GM13977 (cell line): ENCODE measurements at regions not wholly inside any gene's neighbourhood (a gene's known extent, or its start where the extent isn't known, plus 50 kb on each side); places are given as distances from the start of the nearest gene placed in this dataset.

Source experiments
- DNase-seq: peaks from one replicate; pipeline ENCODE4 v3.0.0; 2012; ENCODE audit warnings: low spot score
- CTCF ChIP-seq: IDR thresholded peaks from 2 replicates; pipeline ENCODE4 v1.5.1; 2012; ENCODE audit warnings: mild to moderate bottlenecking, control low read depth; ENCODE audit not compliant: insufficient read depth; ENCODE audit errors: extremely low read depth, missing control alignments
- in situ Hi-C: fragments of 300-500 bp; cut with MboI; formaldehyde crosslinking; loops from one replicate; pipeline ENCODE4 v1.12.0; 2022; ENCODE audit warnings: low sequenced_read_pairs, low pct_unique_long_range_greater_than_20kb, mixed read lengths, inconsistent platforms; ENCODE audit not compliant: unreplicated experiment

DNA sequence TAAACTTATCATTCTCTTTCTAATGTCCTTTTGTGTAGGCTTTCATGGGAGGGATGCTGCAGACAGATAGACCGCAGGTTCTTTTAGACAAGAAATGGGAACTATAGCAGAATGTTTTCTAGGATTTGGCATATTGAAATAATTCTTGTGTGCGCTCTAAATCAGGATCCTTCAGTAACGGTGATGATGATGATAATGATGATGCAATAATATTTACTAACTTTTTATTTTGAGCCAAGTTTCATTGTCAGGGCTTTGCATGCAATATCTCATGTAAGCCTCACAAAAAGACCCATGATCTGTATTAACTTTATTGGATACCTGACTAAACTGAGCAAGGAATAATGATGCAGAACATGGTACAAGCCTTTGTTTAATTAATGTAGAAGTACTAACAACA lies 280.1 kb downstream of the HAO1 start:
- in situ Hi-C loops, result no loop called here
- DNase-seq, result no peak
- TF ChIP-seq CTCF, result no peak

DNA sequence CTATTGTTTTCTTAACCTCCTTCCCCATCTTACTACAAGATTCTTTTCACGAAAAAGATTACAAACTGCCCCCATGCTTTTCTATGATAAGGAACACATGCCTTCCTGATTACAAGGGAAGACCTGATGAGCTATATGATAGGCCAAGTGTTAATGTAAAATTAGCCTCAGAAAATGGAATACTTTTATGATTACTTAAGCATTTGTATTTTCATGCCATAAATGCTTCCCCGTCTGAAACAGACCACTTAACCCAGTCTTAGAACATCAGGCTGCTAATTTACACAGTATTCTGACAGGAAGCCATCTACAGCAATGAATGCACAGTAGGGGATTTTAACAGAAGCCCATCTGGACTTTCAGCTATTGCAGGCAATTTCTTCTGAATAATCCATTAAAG lies 274.9 kb downstream of the HAO1 start:
- in situ Hi-C loops, result no loop called here
- no peak for DNase-seq
- TF ChIP-seq CTCF, result no peak

- TF ChIP-seq CTCF, result no peak
- in situ Hi-C loops, result no loop called here
Measured at GRCh38 chr20:7667194-7667593, 273.1 kb downstream of the HAO1 start.

DNA sequence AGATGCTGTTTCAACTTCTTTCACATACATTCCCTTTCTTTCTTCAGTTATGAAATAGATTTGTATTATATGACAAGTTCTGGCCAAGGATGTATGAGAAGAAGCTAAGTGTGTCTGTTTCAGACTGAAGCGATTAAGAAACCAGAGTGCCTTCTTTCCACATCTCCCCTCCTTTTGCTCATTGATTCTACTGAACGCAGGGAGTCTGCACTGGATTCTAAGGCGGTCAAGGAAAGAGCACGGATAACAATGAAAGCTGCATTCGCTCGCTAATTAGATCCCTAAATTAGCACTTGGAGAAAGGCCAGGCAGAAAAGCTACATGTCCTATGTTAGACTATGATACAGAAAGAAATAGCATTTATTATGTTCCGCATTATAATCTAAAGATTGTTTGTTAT lies 267.7 kb downstream of the HAO1 start:
- in situ Hi-C loops, result no loop called here
- DNase-seq, result no peak
- TF ChIP-seq CTCF, result no peak

More at GRCh38 chr20:7667194-7667593, 273.1 kb downstream of the HAO1 start:
- no peak for DNase-seq

- in situ Hi-C loops, result no loop called here
- TF ChIP-seq CTCF, result no peak
- no peak for DNase-seq
Measured at GRCh38 chr20:7673841-7674240, 266.4 kb downstream of the HAO1 start.

DNA sequence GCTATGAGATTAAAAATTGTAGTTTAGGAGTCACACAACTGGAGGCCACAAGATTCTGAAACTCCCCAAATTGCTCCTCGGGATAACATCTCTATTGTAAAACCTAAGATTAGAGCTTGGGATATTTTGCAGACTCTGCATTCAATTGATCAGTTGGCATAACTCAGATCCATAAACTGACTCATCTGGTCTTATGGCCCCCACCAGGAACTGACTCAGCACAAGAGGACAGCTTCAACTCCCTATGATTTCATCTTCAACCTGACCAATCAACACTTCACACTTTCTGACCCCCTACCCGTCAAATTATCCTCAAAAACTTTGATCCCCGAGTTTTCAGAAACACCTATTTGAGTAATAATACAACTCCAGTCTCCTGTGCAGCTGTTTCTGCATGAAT lies 257.3 kb downstream of the HAO1 start:
- DNase-seq, result no peak
- TF ChIP-seq CTCF, result no peak
- in situ Hi-C loops, result no loop called here

DNA sequence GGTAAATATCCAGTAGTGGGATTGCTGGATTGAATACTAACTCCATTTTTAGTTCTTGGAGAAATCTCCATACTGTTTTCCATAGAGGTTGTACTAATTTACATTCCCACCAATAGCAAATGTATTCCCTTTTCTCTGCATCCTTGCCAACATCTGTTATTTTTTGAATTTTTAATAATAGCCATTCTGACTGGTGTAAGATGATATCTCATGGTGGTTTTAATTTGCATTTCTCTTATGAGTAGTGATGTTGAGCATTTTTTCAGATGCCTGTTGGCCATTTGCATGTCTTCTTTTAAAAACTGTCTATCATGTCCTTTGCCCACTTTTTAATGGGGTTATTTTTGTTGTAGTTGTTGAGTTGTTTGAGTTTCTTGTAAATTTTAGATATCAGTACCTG lies 253.2 kb downstream of the HAO1 start:
- no peak for TF ChIP-seq CTCF
- DNase-seq, result no peak
- in situ Hi-C loops, result no loop called here
